PFSK-1 (cell line): ENCODE measurements at regions not wholly inside any gene's neighbourhood (a gene's known extent, or its start where the extent isn't known, plus 50 kb on each side); places are given as distances from the start of the nearest gene placed in this dataset.

Experiments used
- FOXP2 ChIP-seq: optimal IDR thresholded peaks from 2 replicates; pipeline ENCODE3; 2011; ENCODE audit warnings: borderline replicate concordance, control low read depth, inconsistent platforms; ENCODE audit not compliant: insufficient read depth; ENCODE audit errors: extremely low read length, extremely low read depth
- POLR2AphosphoS5 ChIP-seq: IDR thresholded peaks from 2 replicates; pipeline ENCODE4 v1.6.1; 2012; ENCODE audit warnings: low read depth, mild to moderate bottlenecking, control low read depth, low read length, moderate library complexity
- REST ChIP-seq, 2 experiments: IDR thresholded peaks; 2 replicates each; pipeline versions ENCODE4 v1.6.1 to v1.8.0; 2011 to 2012; ENCODE audit warnings: low read depth in 2 of 2, low read length in 2 of 2, control low read depth in 1 of 2, inconsistent platforms in 1 of 2, mild to moderate bottlenecking in 1 of 2, moderate library complexity in 1 of 2; ENCODE audit not compliant: insufficient read depth in 1 of 2
- SIN3A ChIP-seq: IDR thresholded peaks from 2 replicates; pipeline ENCODE4 v1.6.1; 2012; ENCODE audit warnings: mild to moderate bottlenecking, low read length, moderate library complexity, borderline replicate concordance; ENCODE audit not compliant: insufficient read depth
- TAF1 ChIP-seq: IDR thresholded peaks from 2 replicates; pipeline ENCODE4 v1.6.1; 2012; ENCODE audit warnings: low read length, control low read depth, borderline replicate concordance; ENCODE audit not compliant: insufficient read depth

GRCh38 chr1:88052167-88052566, 631.9 kb upstream of the PKN2 start:
- TF ChIP-seq REST (IDR thresholded peaks at IDR 0.05; ENCODE audit: insufficient read depth in 1 of 2, low read depth in 2 of 2, low read length in 2 of 2): no peak
- no peak for TF ChIP-seq SIN3A
- TF ChIP-seq FOXP2: no peak
- TF ChIP-seq TAF1: no peak
- TF ChIP-seq POLR2AphosphoS5: no peak

- TF ChIP-seq REST (IDR thresholded peaks at IDR 0.05; ENCODE audit: insufficient read depth in 1 of 2, low read depth in 2 of 2, low read length in 2 of 2): no peak
- no peak for TF ChIP-seq TAF1
- TF ChIP-seq POLR2AphosphoS5: no peak
- no peak for TF ChIP-seq FOXP2
- no peak for TF ChIP-seq SIN3A
These were observed 631.0 kb upstream of the PKN2 start for GRCh38 chr1:88053065-88053464.

- TF ChIP-seq SIN3A (no peak), TAF1 (no peak), REST (IDR thresholded peaks at IDR 0.05; ENCODE audit: insufficient read depth in 1 of 2, low read depth in 2 of 2, low read length in 2 of 2) (no peak), POLR2AphosphoS5 (no peak), FOXP2 (no peak)
These were observed 627.2 kb upstream of the PKN2 start for GRCh38 chr1:88056881-88057280.

GRCh38 chr1:88058205-88058604, 625.9 kb upstream of the PKN2 start:
- TF ChIP-seq FOXP2 (no peak), POLR2AphosphoS5 (no peak), SIN3A (no peak), REST (IDR thresholded peaks at IDR 0.05; ENCODE audit: insufficient read depth in 1 of 2, low read depth in 2 of 2, low read length in 2 of 2) (no peak), TAF1 (no peak)
